GM21619 (cell line): ENCODE measurements at regions not wholly inside any gene's neighbourhood (a gene's known extent, or its start where the extent isn't known, plus 50 kb on each side); places are given as distances from the start of the nearest gene placed in this dataset.

Experiments used
- ATAC-seq: cut with Tn5 transposase; IDR thresholded peaks from one replicate; pipeline ENCODE4 v1.9.1; 2021; ENCODE audit not compliant: unreplicated experiment

DNA sequence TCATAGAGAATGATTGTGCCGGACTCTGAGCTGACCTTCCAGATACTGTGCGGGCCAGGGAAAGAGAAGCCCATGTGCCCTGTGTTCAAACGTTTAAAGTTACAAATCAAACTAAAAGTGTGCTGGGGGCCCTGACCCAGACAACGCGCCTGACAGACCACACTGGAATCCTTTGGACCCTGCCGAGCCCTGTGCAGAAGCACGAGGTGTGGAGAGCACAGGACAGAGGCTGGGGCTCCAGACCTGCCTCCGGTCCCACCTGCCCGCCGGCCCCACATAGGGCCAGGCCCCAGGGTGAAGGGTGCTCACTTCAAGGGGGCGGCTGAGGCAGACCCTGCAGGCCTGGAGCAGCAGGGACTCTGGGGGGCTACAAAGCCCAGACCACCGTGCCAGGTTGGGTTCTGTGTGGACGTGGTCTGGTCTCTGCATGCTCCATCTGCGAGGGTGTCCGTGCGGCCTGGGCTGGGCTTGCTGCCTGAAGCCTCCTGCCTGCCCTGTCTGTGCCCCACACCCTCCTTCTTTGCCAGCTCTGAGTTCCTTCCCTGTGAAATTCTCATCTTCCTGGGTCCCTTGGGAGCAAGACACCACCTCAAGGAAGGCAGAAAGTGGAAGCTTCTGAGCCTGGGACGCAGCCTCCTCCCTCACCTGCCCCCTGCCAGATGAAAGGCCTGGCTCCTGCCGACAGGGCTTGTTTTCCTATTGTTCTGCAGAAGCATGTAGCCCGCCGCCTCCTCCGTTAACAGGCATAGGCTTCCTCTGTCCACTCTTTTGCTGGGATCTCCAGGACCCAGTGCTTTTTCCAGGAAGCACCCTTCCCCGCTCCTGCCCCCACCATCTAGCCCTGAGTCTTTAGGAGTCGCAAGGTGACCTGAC lies 186.2 kb downstream of the ERMARD start:
- ATAC-seq: no peak

DNA sequence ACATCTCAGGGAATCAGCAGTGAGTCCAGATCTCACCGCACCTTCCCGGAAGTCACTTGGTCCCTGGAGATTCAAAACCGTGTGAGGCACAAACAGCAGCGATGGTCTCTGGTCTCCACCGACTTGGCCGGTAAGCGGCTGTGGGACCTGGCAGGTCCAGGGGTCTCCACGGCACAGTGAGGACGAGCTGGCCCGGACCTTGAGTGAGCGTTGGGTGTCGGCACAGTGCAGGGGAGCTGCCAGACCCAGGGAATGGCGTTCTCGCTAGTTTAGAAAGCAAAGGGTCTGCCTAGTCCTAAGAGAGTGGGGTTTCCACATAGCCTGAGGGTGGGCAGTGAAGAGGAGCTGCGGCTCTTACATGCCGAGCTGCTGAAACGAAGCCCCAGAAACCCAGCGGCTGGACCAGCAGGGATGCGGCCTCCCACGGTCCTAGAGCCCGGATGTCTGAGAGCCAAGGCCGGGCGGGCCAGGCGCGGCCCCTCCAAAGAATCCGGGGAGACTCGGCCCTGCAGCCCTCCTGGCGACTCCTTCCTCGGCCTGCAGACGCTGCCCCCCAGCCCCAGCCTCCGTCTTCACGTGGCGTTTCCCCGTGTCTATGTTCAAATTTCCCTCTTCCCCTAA lies 185.0 kb downstream of the ERMARD start:
- no peak for ATAC-seq

DNA sequence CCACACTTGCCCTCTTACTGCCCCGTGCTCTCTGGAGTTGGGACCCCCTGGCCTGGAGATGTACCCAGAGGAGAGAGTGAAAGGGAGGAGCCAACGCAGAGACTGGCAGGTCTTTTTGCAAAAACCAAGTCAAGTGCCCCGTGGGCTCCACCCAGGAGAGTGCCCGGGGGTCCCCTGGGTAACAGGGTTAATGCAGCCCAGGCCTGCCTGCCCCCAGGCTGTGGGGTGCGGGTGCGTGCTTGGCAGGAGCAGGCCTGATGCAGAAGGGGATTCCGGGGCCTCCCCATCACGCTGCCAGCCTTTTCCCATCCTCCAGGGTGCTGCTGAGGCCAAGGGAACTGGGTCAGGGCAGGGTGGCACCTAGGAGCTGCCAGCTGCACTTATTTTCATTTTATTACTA lies 184.4 kb downstream of the ERMARD start:
- ATAC-seq: no peak

- no peak for ATAC-seq
Observed at GRCh38 chr6:169935348-169935718, 183.9 kb downstream of the ERMARD start.

GRCh38 chr6:169934699-169935347 lies 183.4 kb downstream of the ERMARD start:
- no peak for ATAC-seq

- no peak for ATAC-seq
Observed at GRCh38 chr6:169933839-169934698, 182.6 kb downstream of the ERMARD start.

- ATAC-seq: no peak
Observed at GRCh38 chr6:169933251-169933821, 181.9 kb downstream of the ERMARD start.

GRCh38 chr6:169932491-169932890 lies 181.1 kb downstream of the ERMARD start:
- ATAC-seq: no peak

DNA sequence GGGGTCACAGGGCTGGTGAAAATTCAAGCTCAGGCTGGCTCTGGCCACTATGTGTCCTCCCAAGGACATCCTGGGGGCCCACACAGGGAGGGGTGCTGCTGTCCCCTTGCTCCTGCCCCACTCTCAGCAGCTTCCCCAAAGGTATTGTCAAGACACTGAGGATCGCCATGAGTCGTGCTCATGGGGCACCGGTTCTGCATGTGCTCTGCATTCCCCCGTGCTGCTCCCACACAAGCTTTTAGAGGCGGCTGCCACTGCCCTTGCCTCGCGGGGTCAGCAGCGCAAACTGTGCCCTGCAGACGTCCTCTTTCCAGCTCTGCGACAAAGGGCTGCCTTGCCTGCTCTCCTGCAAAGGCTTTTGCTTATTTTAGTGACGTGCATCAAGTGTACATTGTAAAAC lies 179.8 kb downstream of the ERMARD start:
- ATAC-seq: no peak

DNA sequence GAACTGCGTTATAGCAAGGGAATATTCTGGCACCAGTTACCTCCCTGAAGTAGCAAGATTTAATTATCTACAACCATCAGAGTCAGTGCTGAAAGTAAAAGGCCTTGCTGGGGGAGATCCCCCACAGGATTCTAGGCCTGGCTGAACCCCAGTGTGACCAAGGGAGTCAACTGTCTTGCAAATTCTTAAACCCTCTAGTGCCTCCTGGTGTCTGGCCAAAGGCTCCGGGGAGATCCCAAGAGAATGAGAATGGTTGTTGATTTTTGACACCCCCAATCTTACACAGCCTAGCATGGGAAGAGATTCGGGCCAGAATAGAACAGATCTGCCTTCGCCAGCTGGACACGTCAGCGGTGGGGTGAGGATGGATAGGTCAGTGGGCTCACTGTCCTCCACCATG lies 179.4 kb downstream of the ERMARD start:
- ATAC-seq: no peak

- ATAC-seq: no peak
Observed at GRCh38 chr6:169927711-169928110, 176.3 kb downstream of the ERMARD start.

- ATAC-seq: no peak
Observed at GRCh38 chr6:169926617-169927417, 175.4 kb downstream of the ERMARD start.

DNA sequence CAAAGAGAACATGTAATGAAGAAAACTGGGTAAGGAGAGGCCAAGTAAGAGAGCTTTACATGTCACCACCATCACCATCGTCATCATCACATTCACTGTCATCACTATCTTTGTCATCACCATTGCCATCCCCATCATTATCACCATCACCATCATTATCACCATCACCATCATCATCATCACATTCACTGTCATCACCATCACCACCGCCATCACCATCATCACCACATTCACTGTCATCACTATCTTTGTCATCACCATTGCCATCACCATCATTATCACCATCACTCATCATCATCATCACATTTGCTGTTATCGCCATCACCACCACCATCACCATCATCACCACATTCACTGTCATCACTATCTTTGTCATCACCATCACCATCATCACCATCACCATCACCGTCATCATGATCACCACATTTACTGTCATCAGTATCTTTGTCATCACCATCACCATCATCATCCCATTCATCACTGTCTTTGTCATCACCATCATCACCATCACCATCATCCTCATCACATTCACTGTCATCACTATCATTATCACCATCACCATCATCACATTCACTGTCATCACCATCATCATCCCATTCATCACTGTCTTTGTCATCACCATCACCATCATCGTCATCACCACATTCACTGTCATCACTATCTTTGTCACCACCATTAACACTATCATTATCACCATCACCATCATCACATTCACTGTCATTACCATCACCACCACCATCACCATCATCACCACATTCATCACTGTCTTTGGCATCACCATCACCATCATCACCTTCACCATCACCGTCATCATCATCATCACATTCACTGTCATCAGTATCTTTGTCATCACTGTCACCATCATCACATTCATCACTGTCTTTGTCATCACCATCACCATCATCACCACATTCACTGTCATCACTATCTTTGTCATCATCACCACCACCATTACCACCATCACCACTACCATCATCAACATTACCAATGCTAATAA lies 172.3 kb downstream of the ERMARD start:
- ATAC-seq: no peak

DNA sequence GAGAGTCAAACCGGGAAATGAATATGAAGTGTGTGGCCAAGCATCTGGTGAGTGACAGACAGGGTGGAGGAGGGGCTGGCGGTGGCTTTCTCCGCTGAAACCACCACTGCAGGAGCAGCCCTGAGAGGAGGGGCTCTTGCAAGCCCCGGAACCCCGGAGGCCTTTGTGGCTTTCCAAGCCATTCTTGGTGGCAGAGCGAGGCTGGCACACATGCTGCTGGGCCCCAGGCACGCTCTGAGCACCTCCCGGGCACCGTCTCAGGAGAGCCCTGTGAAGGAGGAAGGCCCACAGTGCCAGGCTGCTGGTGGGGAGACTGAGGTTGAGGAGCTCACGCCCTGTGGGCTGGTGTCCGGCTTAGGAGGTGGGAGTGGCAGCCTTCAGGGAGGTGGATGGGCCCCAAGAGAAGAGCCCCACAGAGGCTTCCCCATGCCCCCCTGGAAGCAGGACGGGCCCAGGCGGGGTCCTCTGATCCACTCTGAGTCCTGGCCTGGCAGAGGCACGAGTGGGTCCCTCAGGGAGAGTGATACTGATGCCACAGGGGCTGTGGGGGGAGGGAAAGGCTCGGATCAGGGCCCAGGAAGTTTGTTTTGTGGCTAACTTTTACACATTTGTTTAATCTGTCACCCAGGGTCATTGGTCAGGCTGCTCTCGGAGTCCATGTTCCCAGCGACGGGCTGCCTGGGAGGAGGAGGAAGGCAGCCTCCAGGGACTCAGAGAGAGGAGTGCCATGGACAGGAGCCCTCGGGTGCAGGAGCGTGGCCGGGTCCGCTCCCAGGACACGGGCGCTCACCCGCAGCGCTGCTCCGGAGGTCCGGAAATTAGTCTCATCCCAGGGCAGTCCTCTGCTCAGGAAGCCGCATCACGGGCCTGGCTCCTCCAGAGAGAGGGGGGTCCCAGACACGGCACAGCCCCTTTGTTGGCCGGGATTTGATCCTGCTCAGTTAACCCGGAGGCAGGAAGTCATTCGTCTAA lies 170.7 kb downstream of the ERMARD start:
- ATAC-seq: no peak

DNA sequence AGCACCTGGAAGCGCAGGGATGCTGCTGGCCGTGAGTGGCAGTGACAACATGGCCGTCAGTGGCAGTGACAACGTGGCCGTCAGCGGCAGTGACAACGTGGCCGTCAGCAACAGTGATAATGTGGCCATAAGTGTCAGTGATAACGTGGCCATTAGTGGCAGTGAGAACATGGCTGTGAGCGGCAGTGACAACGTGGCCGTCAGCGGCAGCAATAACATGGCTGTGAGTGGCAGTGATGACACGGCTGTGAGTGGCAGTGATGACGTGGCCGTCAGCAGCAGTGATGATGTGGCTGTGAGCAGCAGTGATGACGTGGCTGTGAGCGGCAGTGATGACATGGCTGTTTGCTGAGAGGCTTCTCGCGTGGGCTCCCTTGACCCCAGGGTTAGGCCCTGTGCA lies 169.8 kb downstream of the ERMARD start:
- no peak for ATAC-seq

GRCh38 chr6:169920359-169921020 lies 169.1 kb downstream of the ERMARD start:
- no peak for ATAC-seq

DNA sequence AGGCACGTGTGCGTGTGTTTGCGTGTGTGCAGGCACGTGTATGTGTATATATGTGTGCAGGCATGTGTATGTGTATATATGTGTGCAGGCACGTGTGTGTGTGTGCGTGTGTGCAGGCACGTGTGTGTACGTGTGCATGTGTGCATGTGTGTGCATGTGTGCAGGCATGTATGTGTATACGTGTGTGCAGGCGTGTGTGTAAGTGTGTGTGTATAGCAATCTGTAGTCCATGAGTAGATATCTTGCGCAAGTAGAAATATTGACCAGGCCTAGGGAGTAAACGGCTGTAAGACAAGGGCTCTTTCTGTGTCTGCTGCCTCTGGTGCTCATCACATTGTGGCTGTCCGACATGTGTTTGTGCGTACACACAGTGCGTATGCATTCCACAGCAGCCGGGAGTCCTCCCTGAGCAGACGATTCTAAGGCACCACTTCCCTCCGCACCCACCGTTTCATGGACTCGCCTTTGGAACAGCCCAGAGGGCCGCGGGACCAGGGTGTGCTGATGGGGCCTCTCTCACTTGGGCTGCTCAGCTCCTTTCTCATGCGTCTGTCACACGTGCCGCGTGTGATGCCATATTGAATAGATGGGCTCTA lies 167.6 kb downstream of the ERMARD start:
- ATAC-seq: no peak
